NCI-H1694 treated with DMSO at 0.1 percent for 48 hours (cell line): ENCODE measurements at regions not wholly inside any gene's neighbourhood (a gene's known extent, or its start where the extent isn't known, plus 50 kb on each side); places are given as distances from the start of the nearest gene placed in this dataset.
A peak's percentile ranks its signal among the peaks of the same experiment; 100 is the strongest.
"Not testable (repeated sequence)": the region's sequence is repeated elsewhere in the genome, so short reads cannot be mapped to it uniquely, and the experiment has no call there.

ENCODE experiments used
- DNase-seq: peaks from one replicate; lab custom pipeline; 2025; lab: John Stamatoyannopoulos, UW

DNA sequence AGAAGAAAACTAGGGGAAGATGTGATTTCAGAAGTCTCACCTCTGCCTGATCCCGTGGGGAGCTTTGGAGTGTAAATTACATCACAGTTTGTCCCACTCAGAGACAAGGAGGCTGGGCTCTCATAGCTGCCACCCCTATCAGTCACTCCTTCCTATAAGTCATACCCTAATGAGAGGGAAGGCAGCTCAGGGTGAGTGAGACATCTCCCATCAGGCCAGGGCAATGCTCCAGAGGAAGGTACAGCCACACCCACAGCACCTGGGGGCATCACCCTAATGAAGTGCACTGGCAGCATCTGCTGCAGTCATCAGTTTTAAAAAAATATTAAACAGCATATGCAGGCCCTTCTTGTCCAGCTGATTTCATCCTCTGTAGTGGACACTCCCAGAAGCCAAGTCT lies 223.1 kb upstream of the NBPF12 start:
- not testable (repeated sequence) for DNase-seq

DNA sequence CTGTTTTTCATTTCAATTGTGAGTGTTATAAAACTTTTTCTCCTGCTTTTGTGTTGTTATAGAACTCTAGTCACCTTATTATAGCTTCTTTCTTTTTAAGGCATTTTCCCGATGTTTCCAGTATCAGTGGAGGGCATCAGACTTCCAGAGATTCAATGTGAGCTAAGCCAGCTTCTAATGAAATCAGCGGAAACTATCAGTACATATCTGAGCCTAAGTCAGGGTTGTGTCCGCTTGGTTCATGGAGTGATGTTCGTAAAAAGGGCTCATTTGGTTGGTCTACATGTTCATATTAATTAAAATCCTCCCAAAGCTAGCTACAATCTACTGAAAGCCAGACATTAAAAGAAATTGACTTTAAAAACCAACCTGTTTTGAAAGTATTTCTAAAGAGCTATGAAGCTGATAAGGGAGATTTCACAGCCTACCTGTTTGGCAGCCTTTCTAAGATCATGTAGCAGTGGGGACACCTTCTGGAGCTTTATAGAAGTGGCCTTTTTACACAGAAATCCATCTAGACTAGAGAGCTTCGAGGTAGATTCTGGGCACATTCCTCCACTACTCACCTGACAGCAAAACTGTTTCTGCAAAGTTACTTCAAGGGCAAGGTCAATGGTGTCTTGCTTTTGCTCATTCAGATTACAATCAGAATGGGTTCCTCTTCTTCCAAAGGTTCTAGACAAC lies 227.1 kb upstream of the NBPF12 start:
- peak; percentile 61 for DNase-seq

- not testable (repeated sequence) for DNase-seq
Observed at GRCh38 chr1:146709302-146709701, 228.8 kb upstream of the NBPF12 start.

GRCh38 chr1:146704162-146704724 lies 233.9 kb upstream of the NBPF12 start:
- DNase-seq = not testable (repeated sequence)

GRCh38 chr1:146701320-146701719 lies 236.8 kb upstream of the NBPF12 start:
- not testable (repeated sequence) for DNase-seq

GRCh38 chr1:146695388-146695787 lies 242.7 kb upstream of the NBPF12 start:
- not testable (repeated sequence) for DNase-seq

DNA sequence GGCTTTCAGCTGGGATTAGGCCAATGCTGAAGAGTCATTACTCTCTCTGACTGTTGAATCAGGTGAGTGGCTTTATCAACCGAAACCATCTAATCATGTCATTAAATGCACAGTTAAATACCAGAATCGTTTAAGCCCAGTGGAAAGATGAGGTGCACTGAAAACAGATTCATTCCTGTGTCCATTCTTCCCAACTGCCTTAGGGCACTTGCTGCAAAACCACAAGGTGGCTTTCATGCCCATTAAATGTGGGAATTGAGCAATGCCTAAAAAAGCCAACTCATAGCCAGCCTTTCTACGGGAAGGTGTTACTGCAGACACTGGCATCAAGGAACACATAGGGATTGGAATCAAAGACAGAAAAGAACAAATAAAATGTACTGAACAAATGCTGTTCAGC lies 246.3 kb upstream of the NBPF12 start:
- not testable (repeated sequence) for DNase-seq

- not testable (repeated sequence) for DNase-seq
Observed at GRCh38 chr1:146688893-146689292, 249.2 kb upstream of the NBPF12 start.

DNA sequence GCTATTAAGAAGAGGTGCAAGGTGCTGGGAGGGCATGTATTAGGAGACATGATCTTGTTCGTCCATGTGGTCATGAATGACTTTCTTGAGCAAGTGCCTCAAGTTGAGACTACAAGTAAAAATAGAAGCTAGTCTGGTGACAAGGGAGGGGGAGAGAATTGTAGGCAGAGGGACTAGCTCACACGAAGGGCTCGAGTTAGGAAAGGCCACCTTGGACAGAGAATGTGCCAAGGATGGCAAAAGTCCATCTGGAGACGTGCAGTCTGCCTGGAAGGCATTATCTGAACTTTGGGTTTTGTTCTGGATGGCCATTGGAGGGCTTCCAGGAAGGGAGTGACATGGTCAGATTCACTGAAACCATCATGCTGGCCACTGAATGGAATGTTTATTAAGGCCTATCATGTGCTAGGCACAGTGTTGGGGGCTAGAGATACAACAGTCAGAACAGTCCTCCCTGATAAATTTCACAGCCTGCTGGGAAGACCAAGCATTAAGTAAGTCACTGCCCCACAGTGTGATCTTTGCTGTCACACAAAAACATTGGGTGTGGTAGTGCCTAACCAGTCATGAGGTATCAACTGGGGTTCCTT lies 251.3 kb upstream of the NBPF12 start:
- not testable (repeated sequence) for DNase-seq

GRCh38 chr1:146683126-146683429 lies 255.0 kb upstream of the NBPF12 start:
- not testable (repeated sequence) for DNase-seq

DNA sequence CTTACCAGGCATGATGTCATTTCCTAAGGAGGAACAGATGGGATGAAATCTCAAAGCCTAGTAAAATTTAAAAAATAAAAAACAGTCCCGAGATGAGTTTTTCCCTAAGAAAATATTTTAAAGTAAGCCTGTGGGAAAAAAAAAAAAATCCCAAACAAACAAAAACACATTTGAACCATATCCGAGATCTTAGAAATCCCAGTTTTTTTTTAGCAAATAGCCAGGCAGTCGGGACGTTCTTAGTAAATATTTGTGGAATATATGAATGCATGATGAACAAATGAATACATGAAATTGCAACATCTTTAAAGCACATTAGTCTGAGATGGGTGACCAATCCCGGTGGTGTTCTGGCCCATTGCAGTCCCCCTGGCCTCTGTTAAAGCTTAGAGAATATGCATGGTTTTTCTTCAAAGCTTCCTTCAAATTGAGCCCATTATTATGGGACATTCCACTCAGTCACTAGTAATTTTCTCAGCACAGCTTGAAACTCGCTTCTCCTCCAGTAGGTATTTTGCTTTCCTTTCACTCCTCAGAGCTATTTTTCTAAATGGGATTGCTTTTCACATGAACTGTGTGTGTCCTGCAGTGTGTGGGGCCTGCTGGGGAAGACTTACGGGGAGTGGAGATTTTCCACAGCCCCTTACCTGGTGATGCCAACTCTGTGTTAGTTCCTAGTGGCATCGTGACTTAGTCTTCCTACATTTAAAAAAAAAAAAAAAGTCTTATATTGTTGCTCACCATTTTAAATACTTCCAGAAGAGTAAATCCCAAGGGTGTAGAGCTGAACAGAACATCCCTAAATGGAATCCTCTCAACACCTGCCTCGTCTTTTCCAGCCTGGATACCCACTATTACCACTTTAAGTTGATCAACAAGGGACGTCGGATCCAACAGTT lies 255.6 kb upstream of the NBPF12 start:
- not testable (repeated sequence) for DNase-seq

DNA sequence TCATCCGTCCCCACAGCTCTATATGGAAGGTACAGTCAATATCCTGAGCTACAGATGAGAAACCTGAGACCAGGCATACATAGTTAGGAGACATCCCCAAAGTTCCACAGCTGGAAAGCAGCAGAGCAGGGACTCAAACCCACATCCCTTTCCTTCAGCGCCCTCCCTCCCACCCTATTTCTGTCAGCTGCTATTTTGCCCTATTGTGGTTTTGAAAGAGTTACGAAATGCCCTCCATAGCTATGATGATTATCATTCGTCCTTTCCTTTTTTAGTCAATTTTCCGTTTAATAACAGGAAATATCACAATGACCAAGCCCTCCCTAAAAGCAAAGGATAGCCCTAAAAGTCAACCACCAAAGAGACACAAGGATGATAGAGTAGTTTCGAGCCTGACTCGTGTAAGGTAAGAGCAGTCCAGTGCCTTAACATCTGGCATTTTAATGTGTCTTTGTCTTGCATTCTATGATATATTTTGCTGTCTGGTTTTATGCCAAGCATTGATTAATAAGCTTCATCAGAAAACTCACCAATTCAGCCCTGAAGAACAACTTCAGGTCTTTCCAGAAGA lies 264.3 kb upstream of the NBPF12 start:
- not testable (repeated sequence) for DNase-seq

DNA sequence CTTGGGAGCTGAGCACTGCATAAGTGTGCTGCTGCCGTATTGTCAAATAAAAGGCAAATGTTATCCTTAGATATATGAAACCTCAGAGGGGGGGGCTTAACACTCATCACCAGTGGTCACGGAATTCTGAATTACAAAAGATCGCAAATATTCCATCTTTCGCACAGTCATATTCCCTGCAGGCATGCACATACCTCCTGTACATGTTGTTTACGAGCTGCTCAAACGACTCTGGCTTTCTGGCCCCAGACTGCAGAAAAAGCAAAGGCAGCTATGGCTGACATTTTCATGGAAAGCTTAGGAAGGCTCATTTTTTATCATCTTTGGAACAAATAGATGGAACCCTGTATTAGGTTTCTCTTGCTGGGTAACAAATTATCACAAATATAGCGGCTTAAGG lies 265.5 kb upstream of the NBPF12 start:
- not testable (repeated sequence) for DNase-seq

DNA sequence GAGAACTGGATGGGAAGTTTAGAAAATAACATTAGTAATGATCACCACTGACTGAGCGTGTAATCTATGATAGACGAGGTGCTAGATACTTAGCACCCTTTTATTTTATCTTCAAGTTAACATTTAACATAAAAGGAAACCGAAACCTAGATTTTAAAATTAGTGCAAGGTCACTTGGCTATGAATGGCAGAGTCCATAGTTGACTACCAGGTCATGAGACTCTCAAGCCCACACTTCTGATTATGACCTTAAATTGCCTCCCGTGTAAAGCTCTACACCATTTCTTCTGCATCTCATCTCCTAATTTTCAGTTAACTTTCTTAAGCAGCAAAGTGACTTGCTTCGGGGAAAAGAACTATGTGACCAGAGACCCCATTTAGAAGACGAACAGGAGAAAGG lies 266.5 kb upstream of the NBPF12 start:
- DNase-seq = not testable (repeated sequence)

DNA sequence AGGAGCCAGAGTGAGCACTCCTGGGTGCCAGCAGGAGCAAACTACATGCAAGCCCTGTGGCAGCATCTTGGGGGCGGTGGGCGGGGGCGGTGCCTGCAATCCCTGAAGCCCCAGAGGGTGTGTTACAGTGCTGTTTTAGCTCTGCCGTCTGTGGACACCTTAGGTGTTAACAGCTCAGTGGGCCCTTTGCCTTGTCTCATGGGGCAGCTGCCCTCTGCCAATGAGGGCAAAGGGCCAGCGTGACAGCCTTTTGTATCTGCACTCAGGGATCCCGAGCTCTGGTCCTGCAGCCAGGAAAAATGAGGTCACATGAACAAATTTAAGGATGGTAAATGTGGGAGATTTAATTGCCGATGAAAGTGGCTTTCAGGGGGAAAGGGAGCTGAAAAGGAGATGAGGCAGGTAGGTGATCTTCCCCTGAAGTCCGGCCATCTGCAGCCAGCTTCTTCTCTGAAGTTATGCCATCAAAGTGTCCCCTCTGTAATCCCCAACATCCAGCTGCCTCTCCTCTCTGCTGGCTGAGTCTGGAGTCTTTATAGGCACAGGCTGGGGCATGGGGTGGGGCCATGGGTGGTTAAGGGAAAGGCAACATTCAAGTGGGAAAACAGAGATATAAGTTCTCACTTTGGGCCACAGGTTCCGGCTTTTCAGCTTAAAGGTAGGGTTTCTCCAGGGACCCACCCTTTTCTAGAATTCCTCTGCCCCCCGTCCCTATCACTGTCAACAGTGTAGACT lies 267.1 kb upstream of the NBPF12 start:
- DNase-seq = not testable (repeated sequence)

- DNase-seq = not testable (repeated sequence)
Observed at GRCh38 chr1:146666275-146666674, 271.8 kb upstream of the NBPF12 start.

DNA sequence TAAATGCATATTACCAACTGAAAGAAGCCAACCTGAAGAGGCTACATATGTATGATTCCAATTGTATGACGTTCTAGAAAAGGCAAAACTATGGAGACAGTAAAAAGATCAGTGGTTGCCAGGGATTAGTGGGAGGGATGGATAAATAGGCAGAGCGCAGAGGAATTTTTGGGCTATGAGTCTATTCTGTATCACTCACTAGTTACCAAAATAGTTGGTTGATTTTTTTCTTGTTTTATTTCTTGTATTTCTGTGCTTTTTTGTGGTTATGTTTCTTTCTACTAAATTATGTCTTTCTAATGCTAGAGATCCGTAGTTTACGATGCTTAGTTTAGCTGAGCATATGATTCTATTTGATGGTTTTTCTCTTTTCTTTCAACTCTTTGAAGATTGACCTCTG lies 277.9 kb upstream of the NBPF12 start:
- not testable (repeated sequence) for DNase-seq

DNA sequence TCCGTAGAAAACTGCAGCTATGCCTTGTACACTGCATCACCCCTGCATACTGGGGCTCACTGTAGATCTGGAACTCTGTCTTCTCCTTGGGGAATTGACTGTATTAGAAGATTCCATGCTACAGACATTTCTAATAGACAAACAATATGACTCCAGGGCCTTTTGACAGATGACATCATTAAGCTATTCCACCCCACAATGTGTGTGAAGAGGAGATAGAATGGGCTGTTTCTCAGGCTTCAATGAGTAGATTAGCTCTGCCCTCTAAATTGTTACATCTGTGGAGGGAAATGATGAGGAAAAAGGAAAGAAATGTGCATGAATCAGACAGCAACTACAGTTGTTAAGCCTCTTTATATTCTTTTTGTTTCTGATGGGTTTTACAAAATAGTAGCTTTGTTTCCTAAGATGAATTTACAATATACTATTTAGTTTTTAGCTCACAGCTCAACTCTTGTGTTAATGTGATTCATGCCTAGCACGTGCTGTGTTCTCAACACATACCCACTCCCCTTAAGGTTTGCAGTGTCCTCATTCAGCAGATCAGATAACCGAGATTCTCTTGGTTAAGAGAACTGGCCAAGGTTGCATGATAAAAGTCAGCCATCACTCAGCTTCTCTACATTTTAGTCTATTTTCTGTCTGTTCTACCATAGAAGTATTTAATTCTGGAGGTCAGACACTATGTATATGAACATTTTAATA lies 281.6 kb upstream of the NBPF12 start:
- DNase-seq = not testable (repeated sequence)

- not testable (repeated sequence) for DNase-seq
Observed at GRCh38 chr1:146654763-146655162, 283.4 kb upstream of the NBPF12 start.

GRCh38 chr1:146645978-146646604 lies 292.0 kb upstream of the NBPF12 start:
- not testable (repeated sequence) for DNase-seq
